ENCODE measurements at regions not wholly inside any gene's neighbourhood (a gene's known extent, or its start where the extent isn't known, plus 50 kb on each side); places are given as distances from the start of the nearest gene placed in this dataset.
A peak's percentile ranks its signal among the peaks of the same experiment; 100 is the strongest.
"Not testable (repeated sequence)": the region's sequence is repeated elsewhere in the genome, so short reads cannot be mapped to it uniquely, and the experiment has no call there.

DNA sequence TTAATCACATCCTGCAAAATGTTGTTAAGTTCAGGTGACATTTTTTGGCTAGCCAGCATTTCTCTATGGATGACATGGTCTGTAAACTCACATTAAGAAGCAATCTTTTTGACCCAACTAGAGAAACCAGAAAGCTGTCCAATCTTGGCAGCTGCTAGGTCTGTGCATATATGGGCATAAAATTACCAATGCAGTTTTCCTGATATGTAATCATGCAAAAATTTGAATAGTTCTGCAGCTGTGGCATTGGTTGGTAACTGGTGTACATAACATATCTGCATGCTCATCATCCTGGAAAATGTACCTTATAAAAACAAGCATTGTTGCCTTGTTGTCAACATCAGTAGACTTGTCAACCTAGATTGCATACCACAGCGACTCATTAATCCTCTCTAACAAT lies 620.0 kb upstream of the LRFN5 start:
- intact Hi-C loops (cut with DNase I; ENCODE audit: low total_unique reads) = no loop called here
- WGBS, 5 donors = 76 to 91% (median 85%) methylated on average over 1 of the region's 1 CpG
- peaks cover 0 to 11% (median 0%) of the 10 kb centered on the region in 4 donors for H3K9me3 ChIP-seq
- no peak overlapping the region for H3K27ac ChIP-seq
- no peak overlapping the region for H3K4me3 ChIP-seq
- peaks cover 0 to 6% (median 0%) of the 10 kb centered on the region in 4 donors for H3K4me1 ChIP-seq
- DNase-seq = no peak
- H3K27me3 ChIP-seq = no peaks in the 10 kb centered on the region
- TF ChIP-seq POLR2AphosphoS5 (IDR thresholded peaks at IDR 0.05) = no peak
- TF ChIP-seq POLR2A (IDR thresholded peaks at IDR 0.05) = no peak
- TF ChIP-seq EP300 (IDR thresholded peaks at IDR 0.05) = no peak
- TF ChIP-seq, protein P1, sequence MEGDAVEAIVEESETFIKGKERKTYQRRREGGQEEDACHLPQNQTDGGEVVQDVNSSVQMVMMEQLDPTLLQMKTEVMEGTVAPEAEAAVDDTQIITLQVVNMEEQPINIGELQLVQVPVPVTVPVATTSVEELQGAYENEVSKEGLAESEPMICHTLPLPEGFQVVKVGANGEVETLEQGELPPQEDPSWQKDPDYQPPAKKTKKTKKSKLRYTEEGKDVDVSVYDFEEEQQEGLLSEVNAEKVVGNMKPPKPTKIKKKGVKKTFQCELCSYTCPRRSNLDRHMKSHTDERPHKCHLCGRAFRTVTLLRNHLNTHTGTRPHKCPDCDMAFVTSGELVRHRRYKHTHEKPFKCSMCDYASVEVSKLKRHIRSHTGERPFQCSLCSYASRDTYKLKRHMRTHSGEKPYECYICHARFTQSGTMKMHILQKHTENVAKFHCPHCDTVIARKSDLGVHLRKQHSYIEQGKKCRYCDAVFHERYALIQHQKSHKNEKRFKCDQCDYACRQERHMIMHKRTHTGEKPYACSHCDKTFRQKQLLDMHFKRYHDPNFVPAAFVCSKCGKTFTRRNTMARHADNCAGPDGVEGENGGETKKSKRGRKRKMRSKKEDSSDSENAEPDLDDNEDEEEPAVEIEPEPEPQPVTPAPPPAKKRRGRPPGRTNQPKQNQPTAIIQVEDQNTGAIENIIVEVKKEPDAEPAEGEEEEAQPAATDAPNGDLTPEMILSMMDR (IDR thresholded peaks at IDR 0.05) = no peak
- no peaks in the 10 kb centered on the region for H3K36me3 ChIP-seq

DNA sequence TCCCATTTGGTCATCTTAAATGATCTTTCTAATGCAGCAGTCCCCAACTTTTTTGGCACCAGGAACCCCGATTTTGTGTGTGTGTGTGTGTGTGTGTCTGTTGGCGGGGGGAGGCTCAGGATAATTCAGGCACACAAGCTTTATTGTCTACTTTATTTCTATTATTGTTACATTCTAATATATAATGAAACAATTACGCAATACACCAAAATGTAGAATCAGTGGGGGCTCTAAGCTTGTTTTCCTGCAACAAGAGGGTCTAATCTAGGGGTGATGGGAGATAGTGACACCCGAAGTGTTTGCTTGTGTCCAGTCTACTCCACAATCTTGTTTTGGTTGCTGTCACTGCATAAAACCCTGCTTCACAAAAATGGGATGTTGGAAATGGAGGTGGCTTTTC lies 621.1 kb upstream of the LRFN5 start:
- intact Hi-C loops (cut with DNase I; ENCODE audit: low total_unique reads) = no loop called here
- Histone ChIP-seq H3K4me1 (peaks cover 0 to 6% (median 0%) of the 10 kb centered on the region in 4 donors), H3K27me3 (no peaks in the 10 kb centered on the region), H3K9me3 (peaks cover 0 to 11% (median 0%) of the 10 kb centered on the region in 4 donors), H3K27ac (no peak overlapping the region), H3K4me3 (no peak overlapping the region), H3K36me3 (no peaks in the 10 kb centered on the region)
- 58 to 80% (median 66%) methylated on average over 4 of the region's 4 CpGs for WGBS, 5 donors
- no peak for TF ChIP-seq EP300 (IDR thresholded peaks at IDR 0.05)
- no peak for TF ChIP-seq POLR2AphosphoS5 (IDR thresholded peaks at IDR 0.05)
- TF ChIP-seq, protein P1 (IDR thresholded peaks at IDR 0.05) = no peak
- TF ChIP-seq POLR2A (IDR thresholded peaks at IDR 0.05) = no peak
- no peak for DNase-seq

DNA sequence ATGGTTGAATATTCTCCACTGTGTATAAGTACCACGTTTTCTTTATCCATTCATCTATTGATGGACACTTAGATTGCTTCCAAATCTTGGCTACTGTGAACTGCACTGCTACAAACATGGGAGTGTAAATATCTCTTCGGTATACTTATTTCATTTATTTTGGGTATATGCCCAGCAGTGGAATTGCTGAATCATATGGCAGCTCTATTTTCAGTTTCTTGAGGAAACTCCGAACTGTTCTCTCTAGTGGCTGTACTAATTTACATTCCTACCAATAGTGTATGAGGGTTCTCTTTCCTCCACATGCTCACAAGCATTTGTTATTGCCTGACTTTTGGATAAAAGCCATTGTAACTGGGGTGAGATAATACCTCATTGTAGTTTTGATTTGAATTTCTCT lies 623.1 kb upstream of the LRFN5 start:
- Histone ChIP-seq H3K4me3 (no peak overlapping the region), H3K27ac (no peak overlapping the region), H3K36me3 (no peaks in the 10 kb centered on the region), H3K9me3 (no peaks in the 10 kb centered on the region), H3K27me3 (no peaks in the 10 kb centered on the region), H3K4me1 (peaks cover 0 to 6% (median 0%) of the 10 kb centered on the region in 4 donors)
- no peak for TF ChIP-seq EP300 (IDR thresholded peaks at IDR 0.05)
- TF ChIP-seq, protein P1 (IDR thresholded peaks at IDR 0.05) = no peak
- TF ChIP-seq POLR2AphosphoS5 (IDR thresholded peaks at IDR 0.05) = no peak
- TF ChIP-seq POLR2A (IDR thresholded peaks at IDR 0.05) = no peak
- intact Hi-C loops (cut with DNase I; ENCODE audit: low total_unique reads) = no loop called here
- peak in 1 of 2 donors; percentile 2 for DNase-seq
- WGBS, 5 donors = 13 to 26% (median 16%) methylated on average over 3 of the region's 3 CpGs

DNA sequence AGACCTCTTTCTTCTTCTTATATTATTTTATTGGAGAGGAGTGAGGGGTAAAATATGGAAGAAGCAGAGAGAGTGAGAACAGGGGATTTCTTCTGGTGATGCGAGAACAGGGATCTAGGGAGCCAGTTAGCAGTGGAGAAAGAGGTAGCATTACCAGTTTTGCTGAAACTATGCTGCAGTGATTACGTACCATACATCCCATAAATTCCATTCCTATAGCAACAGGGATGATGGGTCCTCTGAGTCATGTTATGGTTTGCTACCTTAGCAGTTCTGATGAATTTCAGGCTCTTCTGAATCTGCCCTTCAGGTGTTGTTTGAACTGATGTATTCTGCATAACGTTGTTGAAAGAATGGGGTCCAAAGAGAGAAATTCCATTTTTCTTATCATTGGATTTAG lies 625.4 kb upstream of the LRFN5 start:
- H3K9me3 ChIP-seq = no peaks in the 10 kb centered on the region
- H3K36me3 ChIP-seq = no peaks in the 10 kb centered on the region
- H3K27ac ChIP-seq = no peak overlapping the region
- intact Hi-C loops (cut with DNase I; ENCODE audit: low total_unique reads) = no loop called here
- 74 to 89% (median 87%) methylated on average over 3 of the region's 3 CpGs for WGBS, 5 donors
- no peak overlapping the region for H3K4me3 ChIP-seq
- TF ChIP-seq POLR2AphosphoS5 (IDR thresholded peaks at IDR 0.05) (no peak), EP300 (IDR thresholded peaks at IDR 0.05) (no peak), POLR2A (IDR thresholded peaks at IDR 0.05) (no peak)
- TF ChIP-seq, protein P1 (IDR thresholded peaks at IDR 0.05) = no peak
- H3K27me3 ChIP-seq = no peaks in the 10 kb centered on the region
- peaks cover 0 to 6% (median 0%) of the 10 kb centered on the region in 4 donors for H3K4me1 ChIP-seq
- DNase-seq = no peak

- H3K36me3 ChIP-seq; H3K4me3 ChIP-seq; DNase-seq; H3K4me1 ChIP-seq; H3K27ac ChIP-seq; intact Hi-C loops (cut with DNase I; ENCODE audit: low total_unique reads); H3K27me3 ChIP-seq: not testable (repeated sequence)
- WGBS, 5 donors = 68 to 73% (median 71%) methylated on average over 2 of the region's 2 CpGs
- H3K9me3 ChIP-seq = peaks cover 0 to 17% (median 10%) of the 10 kb centered on the region in 4 donors
These were observed 646.4 kb upstream of the LRFN5 start for GRCh38 chr14:40960257-40960656.

Measured in stomach (tissue), 8 donors.